ENCODE measurements at regions not wholly inside any gene's neighbourhood (a gene's known extent, or its start where the extent isn't known, plus 50 kb on each side); places are given as distances from the start of the nearest gene placed in this dataset.

DNA sequence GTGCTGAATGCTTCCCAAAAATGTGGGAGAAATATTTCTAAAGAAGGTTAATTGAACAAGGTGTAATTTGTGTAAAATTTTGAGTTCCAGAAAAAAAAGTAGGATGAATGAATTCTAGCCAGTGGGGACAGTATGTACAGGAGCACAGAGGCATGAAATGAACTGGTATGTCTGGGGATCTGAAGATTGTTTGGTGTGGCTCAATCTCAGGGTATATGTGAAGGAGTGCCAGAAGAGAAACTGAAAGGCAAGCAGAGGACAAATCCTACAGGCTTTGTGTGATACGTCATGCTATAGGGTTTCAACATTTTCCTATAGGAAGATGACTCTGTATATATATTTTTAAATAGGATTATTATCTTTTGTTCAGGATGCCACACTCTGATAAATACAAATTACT, 126.9 kb downstream of the FAM181B start:
- TF ChIP-seq, protein P1, sequence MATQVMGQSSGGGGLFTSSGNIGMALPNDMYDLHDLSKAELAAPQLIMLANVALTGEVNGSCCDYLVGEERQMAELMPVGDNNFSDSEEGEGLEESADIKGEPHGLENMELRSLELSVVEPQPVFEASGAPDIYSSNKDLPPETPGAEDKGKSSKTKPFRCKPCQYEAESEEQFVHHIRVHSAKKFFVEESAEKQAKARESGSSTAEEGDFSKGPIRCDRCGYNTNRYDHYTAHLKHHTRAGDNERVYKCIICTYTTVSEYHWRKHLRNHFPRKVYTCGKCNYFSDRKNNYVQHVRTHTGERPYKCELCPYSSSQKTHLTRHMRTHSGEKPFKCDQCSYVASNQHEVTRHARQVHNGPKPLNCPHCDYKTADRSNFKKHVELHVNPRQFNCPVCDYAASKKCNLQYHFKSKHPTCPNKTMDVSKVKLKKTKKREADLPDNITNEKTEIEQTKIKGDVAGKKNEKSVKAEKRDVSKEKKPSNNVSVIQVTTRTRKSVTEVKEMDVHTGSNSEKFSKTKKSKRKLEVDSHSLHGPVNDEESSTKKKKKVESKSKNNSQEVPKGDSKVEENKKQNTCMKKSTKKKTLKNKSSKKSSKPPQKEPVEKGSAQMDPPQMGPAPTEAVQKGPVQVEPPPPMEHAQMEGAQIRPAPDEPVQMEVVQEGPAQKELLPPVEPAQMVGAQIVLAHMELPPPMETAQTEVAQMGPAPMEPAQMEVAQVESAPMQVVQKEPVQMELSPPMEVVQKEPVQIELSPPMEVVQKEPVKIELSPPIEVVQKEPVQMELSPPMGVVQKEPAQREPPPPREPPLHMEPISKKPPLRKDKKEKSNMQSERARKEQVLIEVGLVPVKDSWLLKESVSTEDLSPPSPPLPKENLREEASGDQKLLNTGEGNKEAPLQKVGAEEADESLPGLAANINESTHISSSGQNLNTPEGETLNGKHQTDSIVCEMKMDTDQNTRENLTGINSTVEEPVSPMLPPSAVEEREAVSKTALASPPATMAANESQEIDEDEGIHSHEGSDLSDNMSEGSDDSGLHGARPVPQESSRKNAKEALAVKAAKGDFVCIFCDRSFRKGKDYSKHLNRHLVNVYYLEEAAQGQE (IDR thresholded peaks at IDR 0.05): no peak
- TF ChIP-seq POLR2A (IDR thresholded peaks at IDR 0.05; ENCODE audit: low read length) (no peak), EP300 (IDR thresholded peaks at IDR 0.05) (no peak), CTCF (IDR thresholded peaks at IDR 0.05) (no peak), CHD4 (IDR thresholded peaks at IDR 0.05; ENCODE audit: borderline replicate concordance) (no peak), HOXA7 (CRISPR knock-in tag; IDR thresholded peaks at IDR 0.05) (no peak), KDM1A (IDR thresholded peaks at IDR 0.05; ENCODE audit: low read depth) (no peak), BHLHE40 (IDR thresholded peaks at IDR 0.05; ENCODE audit: low read depth, low read length) (no peak), CHD2 (IDR thresholded peaks at IDR 0.05; ENCODE audit: low read length, partially characterized antibody) (no peak), RCOR1 (IDR thresholded peaks at IDR 0.05; ENCODE audit: low read depth, low read length) (no peak)
